DMS53 treated with DMSO at 0.1 percent for 48 hours (cell line): ENCODE measurements at regions not wholly inside any gene's neighbourhood (a gene's known extent, or its start where the extent isn't known, plus 50 kb on each side); places are given as distances from the start of the nearest gene placed in this dataset.
"Not testable (repeated sequence)": the region's sequence is repeated elsewhere in the genome, so short reads cannot be mapped to it uniquely, and the experiment has no call there.

Source experiments
- DNase-seq: peaks from one replicate; lab custom pipeline; 2025; ENCODE audit not compliant: unreplicated experiment; lab: John Stamatoyannopoulos, UW

GRCh38 chr12:34220079-34220478 is 197.8 kb downstream of the ALG10 start:
- DNase-seq, result not testable (repeated sequence)

GRCh38 chr12:34223640-34224039 is 201.3 kb downstream of the ALG10 start:
- DNase-seq, result no peak

- not testable (repeated sequence) for DNase-seq
These were observed 203.7 kb downstream of the ALG10 start for GRCh38 chr12:34226044-34226443.

GRCh38 chr12:34228046-34228445 is 205.8 kb downstream of the ALG10 start:
- DNase-seq, result not testable (repeated sequence)

GRCh38 chr12:34229033-34229432 is 206.7 kb downstream of the ALG10 start:
- DNase-seq, result not testable (repeated sequence)

- no peak for DNase-seq
These were observed 211.3 kb downstream of the ALG10 start for GRCh38 chr12:34233618-34234017.

GRCh38 chr12:34236073-34236472 is 213.8 kb downstream of the ALG10 start:
- no peak for DNase-seq

GRCh38 chr12:34244608-34245007 is 222.3 kb downstream of the ALG10 start:
- DNase-seq, result no peak

- no peak for DNase-seq
These were observed 227.0 kb downstream of the ALG10 start for GRCh38 chr12:34249271-34249670.

- not testable (repeated sequence) for DNase-seq
These were observed 229.6 kb downstream of the ALG10 start for GRCh38 chr12:34251879-34252278.

- DNase-seq, result no peak
These were observed 231.4 kb downstream of the ALG10 start for GRCh38 chr12:34253674-34254073.

GRCh38 chr12:34257093-34257492 is 234.8 kb downstream of the ALG10 start:
- no peak for DNase-seq

GRCh38 chr12:34262140-34262539 is 239.8 kb downstream of the ALG10 start:
- DNase-seq, result not testable (repeated sequence)

GRCh38 chr12:34264110-34264509 is 241.8 kb downstream of the ALG10 start:
- no peak for DNase-seq

- not testable (repeated sequence) for DNase-seq
These were observed 251.4 kb downstream of the ALG10 start for GRCh38 chr12:34273703-34274102.

GRCh38 chr12:34275129-34275528 is 252.8 kb downstream of the ALG10 start:
- no peak for DNase-seq

GRCh38 chr12:34286483-34286882 is 264.2 kb downstream of the ALG10 start:
- DNase-seq, result no peak

- no peak for DNase-seq
These were observed 264.6 kb downstream of the ALG10 start for GRCh38 chr12:34286934-34287333.

- DNase-seq, result no peak
These were observed 265.1 kb downstream of the ALG10 start for GRCh38 chr12:34287437-34287836.

GRCh38 chr12:34287986-34288962 is 266.0 kb downstream of the ALG10 start:
- no peak for DNase-seq

- no peak for DNase-seq
These were observed 266.7 kb downstream of the ALG10 start for GRCh38 chr12:34288963-34289345.
